ENCODE measurements at regions not wholly inside any gene's neighbourhood (a gene's known extent, or its start where the extent isn't known, plus 50 kb on each side); places are given as distances from the start of the nearest gene placed in this dataset.

- no peak for DNase-seq (ENCODE audit: extremely low read depth, low read depth, low spot score)
Measured at GRCh38 chr15:62985768-62986167, 56.8 kb upstream of the TPM1 start.

GRCh38 chr15:62986948-62987347 lies 55.6 kb upstream of the TPM1 start:
- DNase-seq (ENCODE audit: extremely low read depth, low read depth, low spot score): no peak

GRCh38 chr15:62988701-62989100 lies 53.8 kb upstream of the TPM1 start:
- no peak for DNase-seq (ENCODE audit: extremely low read depth, low read depth, low spot score)

GRCh38 chr15:62989366-62990055 lies 53.0 kb upstream of the TPM1 start:
- no peak for DNase-seq (ENCODE audit: extremely low read depth, low read depth, low spot score)

GRCh38 chr15:62991698-62992097 lies 50.8 kb upstream of the TPM1 start:
- DNase-seq (ENCODE audit: extremely low read depth, low read depth, low spot score): no peak

- DNase-seq (ENCODE audit: extremely low read depth, low read depth, low spot score): no peak
Measured at GRCh38 chr15:62992302-62992701, 50.2 kb upstream of the TPM1 start.
